IMR-90 (cell line): ENCODE measurements at regions not wholly inside any gene's neighbourhood (a gene's known extent, or its start where the extent isn't known, plus 50 kb on each side); places are given as distances from the start of the nearest gene placed in this dataset.

ENCODE experiments used
- ATAC-seq: fragments of 200-7000 bp; cut with Tn5 transposase; 2 replicates; pipeline ENCODE4 v1.9.1; 2020; ENCODE audit warnings: low read depth, mild to moderate bottlenecking, moderate library complexity
- BruUV-seq: library from RNA; stranded (reverse); fragments of 400-500 nt; replicated peaks from 2 replicates; lab custom pipeline; 2021; lab: Mats Ljungman, UMichigan
- CTCF ChIA-PET: fragments of 300-600 bp; formaldehyde crosslinking; extraction: SDS; loops from one replicate; lab custom pipeline; 2021; ENCODE audit warnings: antibody characterized with exemption; lab: Yijun Ruan, JAX
- POLR2A ChIA-PET: fragments of 300-600 bp; sonication (Branson Sonifier 250); formaldehyde crosslinking; loops from one replicate; lab custom pipeline; 2022; ENCODE audit warnings: antibody characterized with exemption; ENCODE audit not compliant: unreplicated experiment; lab: Charles Lee
- DNase-seq: peaks from one replicate; pipeline ENCODE4 v3.0.0; 2013
- H2AFZ ChIP-seq: replicated peaks from 2 replicates; pipeline ENCODE3; 2013; ENCODE audit warnings: low read length, mild to moderate bottlenecking; ENCODE audit not compliant: poor library complexity
- H2AK5ac ChIP-seq: 2 replicates; pipeline ENCODE4 v1.6.1; 2013; ENCODE audit warnings: low read depth, low read length, inconsistent platforms
- H2AK9ac ChIP-seq: replicated peaks from 2 replicates; pipeline ENCODE3; 2013; ENCODE audit warnings: mild to moderate bottlenecking, low read depth, low read length, moderate library complexity; ENCODE audit not compliant: poor library complexity
- H2BK120ac ChIP-seq: 2 replicates; pipeline ENCODE4 v1.6.1; 2013; ENCODE audit warnings: low read depth, low read length, inconsistent platforms
- H2BK15ac ChIP-seq: 3 replicates; pipeline ENCODE4 v1.6.1; 2013; ENCODE audit warnings: low read depth, low read length, inconsistent platforms
- H2BK20ac ChIP-seq: 2 replicates; pipeline ENCODE4 v1.6.1; 2013; ENCODE audit warnings: low read depth, mild to moderate bottlenecking, inconsistent platforms, low read length, moderate library complexity
- H2BK5ac ChIP-seq: 2 replicates; pipeline ENCODE4 v1.6.1; 2013; ENCODE audit warnings: mild to moderate bottlenecking, low read depth, low read length, inconsistent platforms; ENCODE audit not compliant: poor library complexity, severe bottlenecking
- H3K14ac ChIP-seq: replicated peaks from 2 replicates; pipeline ENCODE4 v1.6.1; 2013; ENCODE audit warnings: low read depth, low read length, inconsistent platforms
- H3K18ac ChIP-seq: 2 replicates; pipeline ENCODE4 v1.6.1; 2013; ENCODE audit warnings: low read depth, low read length, control low read depth
- H3K23ac ChIP-seq: 2 replicates; pipeline ENCODE4 v1.6.1; 2013; ENCODE audit warnings: low read depth, low read length, inconsistent platforms
- H3K27ac ChIP-seq: 2 replicates; pipeline ENCODE4 v1.5.1; 2013; ENCODE audit warnings: mild to moderate bottlenecking, control low read depth, low read length; ENCODE audit not compliant: insufficient read depth
- H3K27me3 ChIP-seq: 2 replicates; pipeline ENCODE4 v1.6.1; 2013; ENCODE audit warnings: low read length; ENCODE audit not compliant: control insufficient read depth, insufficient read depth
- H3K36me3 ChIP-seq: 2 replicates; pipeline ENCODE4 v1.6.1; 2013; ENCODE audit warnings: low read length, mixed read lengths; ENCODE audit not compliant: control insufficient read depth, insufficient read depth
- H3K4ac ChIP-seq: 2 replicates; pipeline ENCODE4 v1.6.1; 2013; ENCODE audit warnings: low read depth, low read length, inconsistent platforms
- H3K4me1 ChIP-seq: 2 replicates; pipeline ENCODE4 v1.6.1; 2013; ENCODE audit warnings: low read length, mixed read lengths; ENCODE audit not compliant: control insufficient read depth, insufficient read depth
- H3K4me2 ChIP-seq: 2 replicates; pipeline ENCODE4 v1.6.1; 2013; ENCODE audit warnings: low read depth, mild to moderate bottlenecking, control low read depth, low read length, moderate library complexity
- H3K4me3 ChIP-seq: 2 replicates; pipeline ENCODE4 v1.5.1; 2013; ENCODE audit warnings: low read depth, mild to moderate bottlenecking, control low read depth, low read length, moderate library complexity; ENCODE audit not compliant: insufficient read depth
- H3K56ac ChIP-seq: 2 replicates; pipeline ENCODE4 v1.6.1; 2013; ENCODE audit warnings: low read length, inconsistent platforms; ENCODE audit not compliant: insufficient read depth; ENCODE audit errors: extremely low read depth
- H3K79me1 ChIP-seq, 2 experiments: 2 replicates each; pipeline ENCODE4 v1.6.1; 2013; ENCODE audit warnings: low read length in 2 of 2, inconsistent platforms in 1 of 2, low read depth in 1 of 2
- H3K9ac ChIP-seq: 2 replicates; pipeline ENCODE4 v1.6.1; 2013; ENCODE audit warnings: low read depth, low read length, control low read depth
- H3K9me1 ChIP-seq: 2 replicates; pipeline ENCODE4 v1.6.1; 2013; ENCODE audit warnings: low read length, inconsistent platforms; ENCODE audit not compliant: insufficient read depth
- H3K9me3 ChIP-seq: 2 replicates; pipeline ENCODE4 v1.6.1; 2013; ENCODE audit warnings: low read length; ENCODE audit not compliant: control insufficient read depth, insufficient read depth
- H4K20me1 ChIP-seq: 2 replicates; pipeline ENCODE4 v1.6.1; 2013; ENCODE audit warnings: low read length, inconsistent platforms; ENCODE audit not compliant: insufficient read depth
- H4K5ac ChIP-seq: 2 replicates; pipeline ENCODE4 v1.6.1; 2013; ENCODE audit warnings: mild to moderate bottlenecking, low read depth, low read length, control low read depth
- H4K8ac ChIP-seq, 2 experiments: 2 replicates each; pipeline ENCODE4 v1.6.1; 2013; ENCODE audit warnings: low read depth in 2 of 2, low read length in 2 of 2, control low read depth in 1 of 2, inconsistent platforms in 1 of 2
- H4K91ac ChIP-seq: 2 replicates; pipeline ENCODE4 v1.6.1; 2013; ENCODE audit warnings: low read depth, low read length, inconsistent platforms; ENCODE audit not compliant: insufficient read depth
- CEBPB ChIP-seq: IDR thresholded peaks from 2 replicates; pipeline ENCODE4 v1.6.1; 2012; ENCODE audit warnings: low read depth, low read length, improper control_type of control experiment
- CHD1 ChIP-seq: IDR thresholded peaks from 2 replicates; pipeline ENCODE4 v1.6.1; 2012; ENCODE audit warnings: low read depth, low read length, improper control_type of control experiment
- CTCF ChIP-seq: conservative IDR thresholded peaks from 2 replicates; pipeline ENCODE4 v1.5.1; 2012; ENCODE audit warnings: mild to moderate bottlenecking, low read depth, low read length, improper control_type of control experiment
- ELK1 ChIP-seq: fragments of 150-350 bp; IDR thresholded peaks from 2 replicates; pipeline ENCODE4 v1.6.1; 2016; ENCODE audit warnings: low read depth, mild to moderate bottlenecking, low read length, moderate library complexity, borderline replicate concordance
- FOS ChIP-seq: fragments of 150-350 bp; IDR thresholded peaks from 2 replicates; pipeline ENCODE4 v1.6.1; 2016; ENCODE audit warnings: low read depth, low read length
- MAFK ChIP-seq: IDR thresholded peaks from 2 replicates; pipeline ENCODE4 v1.6.1; 2012; ENCODE audit warnings: low read depth, low read length, improper control_type of control experiment
- MAZ ChIP-seq: IDR thresholded peaks from 2 replicates; pipeline ENCODE4 v1.6.1; 2012; ENCODE audit warnings: low read depth, mild to moderate bottlenecking, low read length, improper control_type of control experiment, moderate library complexity, borderline replicate concordance
- MXI1 ChIP-seq: IDR thresholded peaks from 2 replicates; pipeline ENCODE4 v1.6.1; 2012; ENCODE audit warnings: low read depth, mild to moderate bottlenecking, low read length, moderate library complexity, borderline replicate concordance
- NFE2L2 ChIP-seq: fragments of 150-350 bp; IDR thresholded peaks from 2 replicates; pipeline ENCODE4 v1.6.1; 2016; ENCODE audit warnings: low read depth, mild to moderate bottlenecking, low read length
- POLR2A ChIP-seq: IDR thresholded peaks from 2 replicates; pipeline ENCODE4 v1.6.1; 2012; ENCODE audit warnings: mild to moderate bottlenecking, low read depth, low read length
- RAD21 ChIP-seq: IDR thresholded peaks from 2 replicates; pipeline ENCODE4 v1.6.1; 2012; ENCODE audit warnings: low read length, improper control_type of control experiment
- RCOR1 ChIP-seq: IDR thresholded peaks from 2 replicates; pipeline ENCODE4 v1.6.1; 2012; ENCODE audit warnings: mild to moderate bottlenecking, low read length, improper control_type of control experiment; ENCODE audit not compliant: insufficient replicate concordance
- RFX5 ChIP-seq: IDR thresholded peaks from 2 replicates; pipeline ENCODE4 v1.8.0; 2012; ENCODE audit warnings: low read depth, mild to moderate bottlenecking, low read length, moderate library complexity
- SMC3 ChIP-seq: fragments of 150-350 bp; IDR thresholded peaks from 2 replicates; pipeline ENCODE4 v1.6.1; 2016; ENCODE audit warnings: low read depth, mild to moderate bottlenecking, antibody characterized with exemption, low read length, moderate library complexity
- USF2 ChIP-seq: fragments of 150-350 bp; IDR thresholded peaks from 2 replicates; pipeline ENCODE4 v1.6.1; 2017; ENCODE audit warnings: mild to moderate bottlenecking, antibody characterized with exemption, low read length, low read depth
- WGBS, 2 experiments: methylation state at CpG; one replicate each; pipeline versions ENCODE4 v1.1.5 to v1.1.7; 2013; ENCODE audit warnings: missing lambda C conversion rate in 2 of 2; ENCODE audit not compliant: insufficient read length in 1 of 2; ENCODE audit errors: extremely low coverage in 2 of 2; 5-methylcytosine and 5-hydroxymethylcytosine counted together
- dilution Hi-C: fragments of 300-500 bp; cut with HindIII; formaldehyde crosslinking; loops from one replicate; pipeline ENCODE4 v1.14.3; 2018; ENCODE audit warnings: low sequenced_read_pairs; ENCODE audit not compliant: unreplicated experiment
- in situ Hi-C: fragments of 300-500 bp; cut with MboI; formaldehyde crosslinking; loops from 3 replicates; pipeline ENCODE4 v1.14.3; 2019; ENCODE audit warnings: low sequenced_read_pairs, inconsistent platforms, mixed read lengths
- intact Hi-C: fragments of 100-400 bp; cut with micrococcal nuclease; formaldehyde crosslinking; loops from 2 replicates; pipeline ENCODE4 v1.10.0; 2022

GRCh38 chr14:84181072-84181471, 1348.9 kb upstream of the FLRT2 start:
- ATAC-seq: no peak
- intact Hi-C loops: no loop called here
- Histone ChIP-seq H3K9me3 (no peaks in the 10 kb centered on the region), H3K4me2 (no peak overlapping the region), H2BK15ac (no peak overlapping the region), H2AK9ac (no peak overlapping the region), H3K4ac (no peak overlapping the region), H3K9me1 (no peaks in the 10 kb centered on the region), H3K9ac (no peak overlapping the region), H3K27me3 (no peaks in the 10 kb centered on the region), H3K4me3 (no peak overlapping the region), H3K14ac (no peak overlapping the region), H3K23ac (no peak overlapping the region), H2BK120ac (no peak overlapping the region), H3K18ac (no peak overlapping the region), H3K4me1 (no peaks in the 10 kb centered on the region), H3K79me1 (no peaks in the 10 kb centered on the region), H4K91ac (no peak overlapping the region), H2AK5ac (no peak overlapping the region), H3K36me3 (no peaks in the 10 kb centered on the region), H4K5ac (no peak overlapping the region), H4K20me1 (no peaks in the 10 kb centered on the region), H4K8ac (no peak overlapping the region), H2AFZ (no peak overlapping the region), H2BK20ac (no peak overlapping the region), H3K56ac (no peak overlapping the region), H3K27ac (no peak overlapping the region), H2BK5ac (no peak overlapping the region)
- no TSS peak for BruUV-seq
- dilution Hi-C loops: no loop called here
- TF ChIP-seq RFX5: no peak
- no peak for TF ChIP-seq USF2
- no peak for TF ChIP-seq RAD21
- no peak for TF ChIP-seq CHD1
- TF ChIP-seq MAZ: no peak
- no peak for TF ChIP-seq MAFK
- TF ChIP-seq POLR2A: no peak
- TF ChIP-seq CEBPB: no peak
- no peak for TF ChIP-seq ELK1
- TF ChIP-seq NFE2L2: no peak
- no peak for TF ChIP-seq CTCF
- TF ChIP-seq SMC3: no peak
- TF ChIP-seq MXI1: no peak
- TF ChIP-seq RCOR1: no peak
- no peak for TF ChIP-seq FOS
- POLR2A ChIA-PET: no interaction called here
- DNase-seq: no peak
- in situ Hi-C loops: no loop called here
- CTCF ChIA-PET: no interaction called here
- no CpG with 5 or more reads among the region's 2 CpGs for WGBS, 2 experiments
